ENCODE measurements at regions not wholly inside any gene's neighbourhood (a gene's known extent, or its start where the extent isn't known, plus 50 kb on each side); places are given as distances from the start of the nearest gene placed in this dataset.

- DNase-seq (ENCODE audit: low read depth in 3 of 3, low spot score in 1 of 3): no peak
These were observed 2092.7 kb upstream of the PIK3C3 start for GRCh38 chr18:39862341-39862740.

GRCh38 chr18:39854291-39854690 lies 2100.7 kb upstream of the PIK3C3 start:
- DNase-seq (ENCODE audit: low read depth in 3 of 3, low spot score in 1 of 3): no peak

GRCh38 chr18:39846265-39846664 lies 2108.8 kb upstream of the PIK3C3 start:
- DNase-seq (ENCODE audit: low read depth in 3 of 3, low spot score in 1 of 3): no peak

- no peak for DNase-seq (ENCODE audit: low read depth in 3 of 3, low spot score in 1 of 3)
These were observed 2109.4 kb upstream of the PIK3C3 start for GRCh38 chr18:39845631-39846030.

GRCh38 chr18:39845106-39845505 lies 2109.9 kb upstream of the PIK3C3 start:
- no peak for DNase-seq (ENCODE audit: low read depth in 3 of 3, low spot score in 1 of 3)

- DNase-seq (ENCODE audit: low read depth in 3 of 3, low spot score in 1 of 3): no peak
These were observed 2111.5 kb upstream of the PIK3C3 start for GRCh38 chr18:39843546-39843945.

GRCh38 chr18:39842366-39842914 lies 2112.6 kb upstream of the PIK3C3 start:
- no peak for DNase-seq (ENCODE audit: low read depth in 3 of 3, low spot score in 1 of 3)

- DNase-seq (ENCODE audit: low read depth in 3 of 3, low spot score in 1 of 3): no peak
These were observed 2113.3 kb upstream of the PIK3C3 start for GRCh38 chr18:39841482-39842365.

GRCh38 chr18:39840856-39841481 lies 2114.1 kb upstream of the PIK3C3 start:
- no peak for DNase-seq (ENCODE audit: low read depth in 3 of 3, low spot score in 1 of 3)

- no peak for DNase-seq (ENCODE audit: low read depth in 3 of 3, low spot score in 1 of 3)
These were observed 2114.6 kb upstream of the PIK3C3 start for GRCh38 chr18:39840406-39840805.

GRCh38 chr18:39839782-39840181 lies 2115.3 kb upstream of the PIK3C3 start:
- no peak for DNase-seq (ENCODE audit: low read depth in 3 of 3, low spot score in 1 of 3)

- DNase-seq (ENCODE audit: low read depth in 3 of 3, low spot score in 1 of 3): no peak
These were observed 2116.2 kb upstream of the PIK3C3 start for GRCh38 chr18:39838831-39839230.

- DNase-seq (ENCODE audit: low read depth in 3 of 3, low spot score in 1 of 3): no peak
These were observed 2119.6 kb upstream of the PIK3C3 start for GRCh38 chr18:39835303-39836030.

GRCh38 chr18:39834636-39835035 lies 2120.4 kb upstream of the PIK3C3 start:
- no peak for DNase-seq (ENCODE audit: low read depth in 3 of 3, low spot score in 1 of 3)

GRCh38 chr18:39825485-39826150 lies 2129.4 kb upstream of the PIK3C3 start:
- no peak for DNase-seq (ENCODE audit: low read depth in 3 of 3, low spot score in 1 of 3)

- no peak for DNase-seq (ENCODE audit: low read depth in 3 of 3, low spot score in 1 of 3)
These were observed 2148.5 kb upstream of the PIK3C3 start for GRCh38 chr18:39806525-39806924.

- no peak for DNase-seq (ENCODE audit: low read depth in 3 of 3, low spot score in 1 of 3)
These were observed 2149.8 kb upstream of the PIK3C3 start for GRCh38 chr18:39805218-39805617.

- DNase-seq (ENCODE audit: low read depth in 3 of 3, low spot score in 1 of 3): no peak
These were observed 2152.3 kb upstream of the PIK3C3 start for GRCh38 chr18:39802648-39803229.

- no peak for DNase-seq (ENCODE audit: low read depth in 3 of 3, low spot score in 1 of 3)
These were observed 2153.2 kb upstream of the PIK3C3 start for GRCh38 chr18:39801848-39802247.

GRCh38 chr18:39801010-39801409 lies 2154.0 kb upstream of the PIK3C3 start:
- DNase-seq (ENCODE audit: low read depth in 3 of 3, low spot score in 1 of 3): no peak

GRCh38 chr18:39799006-39799405 lies 2156.0 kb upstream of the PIK3C3 start:
- no peak for DNase-seq (ENCODE audit: low read depth in 3 of 3, low spot score in 1 of 3)
